GM10847 (cell line): ENCODE measurements at regions not wholly inside any gene's neighbourhood (a gene's known extent, or its start where the extent isn't known, plus 50 kb on each side); places are given as distances from the start of the nearest gene placed in this dataset.

Source experiments
- POLR2A ChIP-seq: IDR thresholded peaks from 2 replicates; pipeline ENCODE4 v1.6.1; 2011; ENCODE audit not compliant: insufficient read length; ENCODE audit errors: extremely low read depth

GRCh38 chr3:197420115-197420514 lies 121.7 kb upstream of the DLG1 start:
- no peak for TF ChIP-seq POLR2A

GRCh38 chr3:197419696-197420095 lies 121.3 kb upstream of the DLG1 start:
- no peak for TF ChIP-seq POLR2A

GRCh38 chr3:197417911-197418618 lies 119.7 kb upstream of the DLG1 start:
- no peak for TF ChIP-seq POLR2A

- no peak for TF ChIP-seq POLR2A
Observed at GRCh38 chr3:197417441-197417840, 119.0 kb upstream of the DLG1 start.

- no peak for TF ChIP-seq POLR2A
Observed at GRCh38 chr3:197408177-197408957, 110.0 kb upstream of the DLG1 start.

- TF ChIP-seq POLR2A: no peak
Observed at GRCh38 chr3:197407526-197407925, 109.1 kb upstream of the DLG1 start.

GRCh38 chr3:197407053-197407452 lies 108.6 kb upstream of the DLG1 start:
- no peak for TF ChIP-seq POLR2A

- TF ChIP-seq POLR2A: no peak
Observed at GRCh38 chr3:197406266-197406665, 107.9 kb upstream of the DLG1 start.

- no peak for TF ChIP-seq POLR2A
Observed at GRCh38 chr3:197404754-197405153, 106.3 kb upstream of the DLG1 start.

- no peak for TF ChIP-seq POLR2A
Observed at GRCh38 chr3:197404030-197404429, 105.6 kb upstream of the DLG1 start.

GRCh38 chr3:197399486-197399885 lies 101.1 kb upstream of the DLG1 start:
- no peak for TF ChIP-seq POLR2A

GRCh38 chr3:197398286-197398878 lies 100.0 kb upstream of the DLG1 start:
- no peak for TF ChIP-seq POLR2A

- no peak for TF ChIP-seq POLR2A
Observed at GRCh38 chr3:197397838-197398237, 99.4 kb upstream of the DLG1 start.

GRCh38 chr3:197394464-197395321 lies 96.3 kb upstream of the DLG1 start:
- no peak for TF ChIP-seq POLR2A

- no peak for TF ChIP-seq POLR2A
Observed at GRCh38 chr3:197393711-197394110, 95.3 kb upstream of the DLG1 start.

- no peak for TF ChIP-seq POLR2A
Observed at GRCh38 chr3:197392961-197393360, 94.5 kb upstream of the DLG1 start.

- TF ChIP-seq POLR2A: no peak
Observed at GRCh38 chr3:197381371-197381770, 83.0 kb upstream of the DLG1 start.
